H9 (cell line): ENCODE measurements at regions not wholly inside any gene's neighbourhood (a gene's known extent, or its start where the extent isn't known, plus 50 kb on each side); places are given as distances from the start of the nearest gene placed in this dataset.

Experiments used
- DNase-seq: peaks from one replicate; pipeline ENCODE4 v3.0.0-alpha.2; 2017
- H2AFZ ChIP-seq: one replicate; pipeline ENCODE4 v1.6.1; 2013; ENCODE audit warnings: mild to moderate bottlenecking, low read length, control low read depth, moderate library complexity
- H2AK5ac ChIP-seq: 2 replicates; pipeline ENCODE4 v1.6.1; 2013; ENCODE audit warnings: low read length, control low read depth, mixed read lengths; ENCODE audit not compliant: insufficient read length
- H2BK120ac ChIP-seq: one replicate; pipeline ENCODE4 v1.6.1; 2013; ENCODE audit warnings: low read depth, mild to moderate bottlenecking, low read length, control low read depth, inconsistent platforms; ENCODE audit not compliant: poor library complexity, severe bottlenecking
- H2BK12ac ChIP-seq: 2 replicates; pipeline ENCODE4 v1.6.1; 2013; ENCODE audit warnings: low read length, control low read depth, mixed read lengths, low read depth; ENCODE audit not compliant: insufficient read length
- H2BK15ac ChIP-seq: 2 replicates; pipeline ENCODE4 v1.6.1; 2013; ENCODE audit warnings: low read depth, low read length, control low read depth
- H2BK20ac ChIP-seq: one replicate; pipeline ENCODE4 v1.6.1; 2013; ENCODE audit warnings: low read depth, mild to moderate bottlenecking, low read length, control low read depth, inconsistent platforms; ENCODE audit not compliant: poor library complexity, severe bottlenecking
- H2BK5ac ChIP-seq: 2 replicates; pipeline ENCODE4 v1.6.1; 2013; ENCODE audit warnings: low read length, control low read depth, mixed read lengths; ENCODE audit not compliant: insufficient read length
- H3K14ac ChIP-seq: 2 replicates; pipeline ENCODE4 v1.6.1; 2013; ENCODE audit warnings: low read length, control low read depth; ENCODE audit not compliant: insufficient read depth
- H3K18ac ChIP-seq: 2 replicates; pipeline ENCODE4 v1.6.1; 2013; ENCODE audit warnings: low read depth, mild to moderate bottlenecking, mixed read lengths, low read length, control low read depth; ENCODE audit not compliant: insufficient read length
- H3K23ac ChIP-seq: 2 replicates; pipeline ENCODE4 v1.6.1; 2013; ENCODE audit warnings: low read length, control low read depth, mixed read lengths, low read depth; ENCODE audit not compliant: insufficient read length
- H3K23me2 ChIP-seq: 2 replicates; pipeline ENCODE4 v1.6.1; 2013; ENCODE audit warnings: low read depth, mild to moderate bottlenecking, mixed read lengths, low read length, control low read depth; ENCODE audit not compliant: insufficient read length, poor library complexity, severe bottlenecking
- H3K27ac ChIP-seq: 2 replicates; pipeline ENCODE4 v1.5.1; 2013; ENCODE audit warnings: low read length, control low read depth, mixed read lengths, low read depth; ENCODE audit not compliant: insufficient read length
- H3K27me3 ChIP-seq: 2 replicates; pipeline ENCODE4 v1.6.1; 2013; ENCODE audit warnings: low read length, control low read depth, inconsistent platforms; ENCODE audit not compliant: insufficient read depth
- H3K4ac ChIP-seq: 2 replicates; pipeline ENCODE4 v1.6.1; 2013; ENCODE audit warnings: low read depth, mild to moderate bottlenecking, control low read depth, inconsistent platforms, low read length, moderate library complexity
- H3K4me1 ChIP-seq: 2 replicates; pipeline ENCODE4 v1.6.1; 2013; ENCODE audit warnings: low read length, control low read depth, inconsistent platforms; ENCODE audit not compliant: insufficient read depth
- H3K4me2 ChIP-seq: 2 replicates; pipeline ENCODE4 v1.6.1; 2013; ENCODE audit warnings: low read length, control low read depth, mixed read lengths; ENCODE audit not compliant: insufficient read length, insufficient read depth
- H3K56ac ChIP-seq: 2 replicates; pipeline ENCODE4 v1.6.1; 2013; ENCODE audit warnings: low read depth, mild to moderate bottlenecking, mixed read lengths, low read length, control low read depth; ENCODE audit not compliant: insufficient read length
- H3K79me1 ChIP-seq: 2 replicates; pipeline ENCODE4 v1.6.1; 2013; ENCODE audit warnings: low read depth, mild to moderate bottlenecking, moderate library complexity, low read length, control low read depth, inconsistent platforms; ENCODE audit not compliant: insufficient read depth, poor library complexity, severe bottlenecking
- H3K79me2 ChIP-seq: 2 replicates; pipeline ENCODE4 v1.6.1; 2013; ENCODE audit warnings: low read length, control low read depth, inconsistent platforms; ENCODE audit not compliant: insufficient read depth
- H3K9ac ChIP-seq: 2 replicates; pipeline ENCODE4 v1.6.1; 2013; ENCODE audit warnings: low read length, control low read depth, mixed read lengths; ENCODE audit not compliant: insufficient read length; ENCODE audit errors: extremely low read depth
- H3K9me3 ChIP-seq: one replicate; pipeline ENCODE4 v1.6.1; 2013; ENCODE audit warnings: low read depth, low read length, inconsistent platforms; ENCODE audit not compliant: control insufficient read depth
- H3T11ph ChIP-seq: one replicate; pipeline ENCODE4 v1.6.1; 2013; ENCODE audit warnings: mild to moderate bottlenecking, low read length, control low read depth, inconsistent platforms
- H4K20me1 ChIP-seq: one replicate; pipeline ENCODE4 v1.6.1; 2013; ENCODE audit not compliant: control insufficient read depth, insufficient read length, insufficient read depth
- H4K5ac ChIP-seq: 2 replicates; pipeline ENCODE4 v1.6.1; 2013; ENCODE audit warnings: low read depth, mild to moderate bottlenecking, mixed read lengths, low read length, control low read depth; ENCODE audit not compliant: insufficient read length
- H4K8ac ChIP-seq: replicated peaks from 2 replicates; pipeline ENCODE4 v1.6.1; 2013; ENCODE audit warnings: low read length, control low read depth, mixed read lengths, low read depth; ENCODE audit not compliant: insufficient read length
- H4K91ac ChIP-seq: 2 replicates; pipeline ENCODE4 v1.6.1; 2013; ENCODE audit warnings: low read depth, mild to moderate bottlenecking, moderate library complexity, mixed read lengths, low read length, control low read depth; ENCODE audit not compliant: insufficient read length
- H3K27ac Mint-ChIP-seq, 3 experiments: 2 replicates in 2 of 3; 3 replicates in 1 of 3; pipeline ENCODE4 v1.8.0; 2020 to 2021; ENCODE audit warnings: mixed read lengths in 3 of 3, mild to moderate bottlenecking in 1 of 3, moderate library complexity in 1 of 3
- H3K27me3 Mint-ChIP-seq: 2 replicates; pipeline ENCODE4 v1.8.0; 2021; ENCODE audit warnings: low read depth, mild to moderate bottlenecking, moderate library complexity, mixed read lengths
- H3K36me3 Mint-ChIP-seq, 3 experiments: 2 replicates in 2 of 3; 3 replicates in 1 of 3; pipeline ENCODE4 v1.8.0; 2020 to 2021; ENCODE audit warnings: low read depth in 3 of 3, mixed read lengths in 3 of 3; ENCODE audit not compliant: insufficient read depth in 1 of 3
- H3K4me1 Mint-ChIP-seq, 2 experiments: 2 replicates each; pipeline ENCODE4 v1.8.0; 2020; ENCODE audit warnings: mixed read lengths in 2 of 2
- H3K4me3 Mint-ChIP-seq, 2 experiments: 2 replicates in 1 of 2; 3 replicates in 1 of 2; pipeline ENCODE4 v1.8.0; 2020 to 2021; ENCODE audit warnings: mild to moderate bottlenecking in 2 of 2, mixed read lengths in 2 of 2, moderate library complexity in 1 of 2
- H3K9me3 Mint-ChIP-seq, 2 experiments: 2 replicates in 1 of 2; 3 replicates in 1 of 2; pipeline ENCODE4 v1.8.0; 2020; ENCODE audit warnings: mild to moderate bottlenecking in 2 of 2, mixed read lengths in 2 of 2, moderate library complexity in 1 of 2
- CTCF ChIP-seq: fragments of 200-600 bp; sonication (generic); conservative IDR thresholded peaks from 3 replicates; pipeline ENCODE4 v1.8.0; 2021; ENCODE audit warnings: antibody characterized with exemption, mild to moderate bottlenecking
- WGBS: extraction: QIAGEN DNeasy Blood & Tissue Kit; methylation state at CpG from one replicate; pipeline ENCODE4 v1.1.7; 2013; ENCODE audit warnings: missing lambda C conversion rate, low lambda C conversion rate, mixed read lengths; ENCODE audit not compliant: insufficient read length; ENCODE audit errors: extremely low coverage; 5-methylcytosine and 5-hydroxymethylcytosine counted together

DNA sequence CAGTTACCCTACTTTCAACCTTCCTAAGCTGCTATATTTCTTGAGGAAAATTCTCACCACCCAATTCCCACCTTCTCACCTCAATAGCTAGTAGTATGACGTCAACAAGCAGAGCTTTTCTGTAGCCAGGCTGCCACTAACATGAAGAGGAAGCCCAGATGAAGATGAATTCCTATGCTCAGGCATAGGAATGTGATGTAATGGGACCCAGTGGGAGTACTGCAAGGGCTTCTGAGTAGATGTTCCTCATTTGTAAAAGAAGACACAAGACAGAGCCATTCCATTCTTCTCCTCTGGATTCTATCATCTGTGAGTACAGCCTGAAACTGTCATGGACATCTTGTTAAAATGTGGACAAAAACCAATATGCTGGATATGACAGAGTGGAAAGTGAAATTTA is 81.6 kb upstream of the KLF3 start:
- no peak overlapping the region for H3K27ac Mint-ChIP-seq

More for the DNA sequence above, 81.6 kb upstream of the KLF3 start:
- no peak overlapping the region for H3K4me3 Mint-ChIP-seq
- H3K79me2 ChIP-seq: no peaks in the 10 kb centered on the region
- no peak for DNase-seq
- peaks cover 0 to 1% (median 0%) of the 10 kb centered on the region in 3 experiments; a peak in 2 of 7 replicates for H3K36me3 Mint-ChIP-seq
- no peaks in the 10 kb centered on the region for H3K23me2 ChIP-seq
- H3T11ph ChIP-seq: no peak overlapping the region
- no peak overlapping the region for H3K4ac ChIP-seq
- no peaks in the 10 kb centered on the region for H3K79me1 ChIP-seq
- no peak overlapping the region for H3K18ac ChIP-seq
- no peak overlapping the region for H2BK120ac ChIP-seq
- H4K8ac ChIP-seq: no peak overlapping the region
- no peak overlapping the region for H2BK15ac ChIP-seq
- no peak for TF ChIP-seq CTCF
- peaks cover 2 to 7% of the 10 kb centered on the region in 2 experiments; a peak in 3 of 4 replicates for H3K4me1 Mint-ChIP-seq
- WGBS: no CpG with 5 or more reads among the region's 1 CpG
- no peak overlapping the region for H3K14ac ChIP-seq
- no peaks in the 10 kb centered on the region; the same call in 1 of the 2 replicates for H3K4me1 ChIP-seq
- H3K23ac ChIP-seq: no peak overlapping the region
- H2AFZ ChIP-seq: no peak overlapping the region
- H2BK20ac ChIP-seq: no peak overlapping the region
- no peak overlapping the region for H3K56ac ChIP-seq
- H2BK12ac ChIP-seq: no peak overlapping the region
- H2AK5ac ChIP-seq: no peak overlapping the region
- H4K5ac ChIP-seq: no peak overlapping the region
- peaks cover 9% of the 10 kb centered on the region for H3K27me3 Mint-ChIP-seq
- no peaks in the 10 kb centered on the region for H4K20me1 ChIP-seq
- H3K4me2 ChIP-seq: no peak overlapping the region
- no peak overlapping the region for H3K27ac ChIP-seq
- no peak overlapping the region for H3K9ac ChIP-seq
- H3K27me3 ChIP-seq: no peaks in the 10 kb centered on the region
- H4K91ac ChIP-seq: no peak overlapping the region
- H3K9me3 ChIP-seq: no peaks in the 10 kb centered on the region
- no peaks in the 10 kb centered on the region; a peak in 1 of 5 replicates for H3K9me3 Mint-ChIP-seq
- no peak overlapping the region for H2BK5ac ChIP-seq
